ENCODE measurements at regions not wholly inside any gene's neighbourhood (a gene's known extent, or its start where the extent isn't known, plus 50 kb on each side); places are given as distances from the start of the nearest gene placed in this dataset.

DNA sequence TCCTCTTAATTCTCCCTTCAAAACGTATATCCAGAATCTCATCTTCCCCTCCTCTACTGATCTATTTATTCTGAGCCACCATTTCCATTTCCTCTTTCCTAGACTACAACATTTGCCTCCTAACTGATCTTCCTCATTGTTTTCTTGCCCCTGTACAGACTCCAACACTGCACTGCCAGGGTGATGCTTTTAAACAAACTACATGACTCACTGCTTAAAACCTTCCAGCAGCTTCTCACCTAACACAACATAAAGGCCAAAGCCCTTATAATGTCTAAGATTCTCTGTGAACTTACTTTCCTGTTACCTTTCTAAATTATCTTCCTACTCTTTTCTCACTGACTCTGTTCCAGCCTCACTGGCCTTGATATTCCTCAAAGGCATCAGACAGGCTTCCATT is 161.0 kb upstream of the HS3ST1 start:
- CTCF ChIA-PET, result no interaction called here
- Mint-ChIP-seq H3K36me3 (peaks cover 60% of the 10 kb centered on the region), H3K4me3 (no peak overlapping the region), H3K4me1 (peaks cover 12% of the 10 kb centered on the region), H3K27ac (no peak overlapping the region), H3K27me3 (ENCODE audit: low read depth) (peaks cover 2% of the 10 kb centered on the region; the same call in 1 of the 2 replicates), H3K9me3 (peaks cover 79% of the 10 kb centered on the region)
- DNase-seq (ENCODE audit: low spot score) (no peak), ATAC-seq (no peak)
- no peak for TF ChIP-seq ZNF416 (CRISPR knock-in tag; IDR thresholded peaks at IDR 0.05)
- TF ChIP-seq NFE2L1 (CRISPR knock-in tag; IDR thresholded peaks at IDR 0.05), result no peak
- POLR2A ChIA-PET, result no interaction called here

DNA sequence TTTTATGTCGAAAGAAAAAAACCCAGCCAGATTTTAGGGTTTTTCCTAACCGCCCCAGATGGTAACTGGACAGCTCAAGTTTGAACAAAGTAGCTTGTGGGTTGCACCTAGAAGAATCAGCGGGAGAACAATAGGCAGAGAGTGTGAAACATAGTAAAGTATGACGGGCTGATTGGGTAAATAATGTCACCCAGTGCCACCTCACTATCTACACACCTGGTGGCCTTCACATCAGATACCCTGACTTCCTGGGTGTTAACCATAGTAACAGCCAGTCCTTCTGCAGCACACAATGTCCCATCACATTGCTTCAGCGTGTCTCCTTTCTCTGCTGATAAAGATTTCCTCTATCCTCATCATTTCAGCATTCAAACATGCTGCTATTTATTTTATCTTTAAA is 159.1 kb upstream of the HS3ST1 start:
- Mint-ChIP-seq H3K9me3 (peaks cover 88% of the 10 kb centered on the region), H3K4me1 (peaks cover 3% of the 10 kb centered on the region), H3K36me3 (peaks cover 65% of the 10 kb centered on the region), H3K27ac (no peak overlapping the region), H3K4me3 (no peak overlapping the region), H3K27me3 (ENCODE audit: low read depth) (peaks cover 2% of the 10 kb centered on the region)
- DNase-seq (ENCODE audit: low spot score) (no peak), ATAC-seq (no peak)
- ChIA-PET CTCF (no interaction called here), POLR2A (no interaction called here)
- TF ChIP-seq JUN (CRISPR knock-in tag; IDR thresholded peaks at IDR 0.05), result no peak
- TF ChIP-seq, protein P1, sequence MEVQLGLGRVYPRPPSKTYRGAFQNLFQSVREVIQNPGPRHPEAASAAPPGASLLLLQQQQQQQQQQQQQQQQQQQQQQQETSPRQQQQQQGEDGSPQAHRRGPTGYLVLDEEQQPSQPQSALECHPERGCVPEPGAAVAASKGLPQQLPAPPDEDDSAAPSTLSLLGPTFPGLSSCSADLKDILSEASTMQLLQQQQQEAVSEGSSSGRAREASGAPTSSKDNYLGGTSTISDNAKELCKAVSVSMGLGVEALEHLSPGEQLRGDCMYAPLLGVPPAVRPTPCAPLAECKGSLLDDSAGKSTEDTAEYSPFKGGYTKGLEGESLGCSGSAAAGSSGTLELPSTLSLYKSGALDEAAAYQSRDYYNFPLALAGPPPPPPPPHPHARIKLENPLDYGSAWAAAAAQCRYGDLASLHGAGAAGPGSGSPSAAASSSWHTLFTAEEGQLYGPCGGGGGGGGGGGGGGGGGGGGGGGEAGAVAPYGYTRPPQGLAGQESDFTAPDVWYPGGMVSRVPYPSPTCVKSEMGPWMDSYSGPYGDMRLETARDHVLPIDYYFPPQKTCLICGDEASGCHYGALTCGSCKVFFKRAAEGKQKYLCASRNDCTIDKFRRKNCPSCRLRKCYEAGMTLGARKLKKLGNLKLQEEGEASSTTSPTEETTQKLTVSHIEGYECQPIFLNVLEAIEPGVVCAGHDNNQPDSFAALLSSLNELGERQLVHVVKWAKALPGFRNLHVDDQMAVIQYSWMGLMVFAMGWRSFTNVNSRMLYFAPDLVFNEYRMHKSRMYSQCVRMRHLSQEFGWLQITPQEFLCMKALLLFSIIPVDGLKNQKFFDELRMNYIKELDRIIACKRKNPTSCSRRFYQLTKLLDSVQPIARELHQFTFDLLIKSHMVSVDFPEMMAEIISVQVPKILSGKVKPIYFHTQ (CRISPR knock-in tag; IDR thresholded peaks at IDR 0.05), result no peak
- TF ChIP-seq JAZF1 (CRISPR knock-in tag; IDR thresholded peaks at IDR 0.05), result no peak
- no peak for TF ChIP-seq GTF2I (CRISPR knock-in tag; conservative IDR thresholded peaks at IDR 0.05)
- TF ChIP-seq, protein P2, sequence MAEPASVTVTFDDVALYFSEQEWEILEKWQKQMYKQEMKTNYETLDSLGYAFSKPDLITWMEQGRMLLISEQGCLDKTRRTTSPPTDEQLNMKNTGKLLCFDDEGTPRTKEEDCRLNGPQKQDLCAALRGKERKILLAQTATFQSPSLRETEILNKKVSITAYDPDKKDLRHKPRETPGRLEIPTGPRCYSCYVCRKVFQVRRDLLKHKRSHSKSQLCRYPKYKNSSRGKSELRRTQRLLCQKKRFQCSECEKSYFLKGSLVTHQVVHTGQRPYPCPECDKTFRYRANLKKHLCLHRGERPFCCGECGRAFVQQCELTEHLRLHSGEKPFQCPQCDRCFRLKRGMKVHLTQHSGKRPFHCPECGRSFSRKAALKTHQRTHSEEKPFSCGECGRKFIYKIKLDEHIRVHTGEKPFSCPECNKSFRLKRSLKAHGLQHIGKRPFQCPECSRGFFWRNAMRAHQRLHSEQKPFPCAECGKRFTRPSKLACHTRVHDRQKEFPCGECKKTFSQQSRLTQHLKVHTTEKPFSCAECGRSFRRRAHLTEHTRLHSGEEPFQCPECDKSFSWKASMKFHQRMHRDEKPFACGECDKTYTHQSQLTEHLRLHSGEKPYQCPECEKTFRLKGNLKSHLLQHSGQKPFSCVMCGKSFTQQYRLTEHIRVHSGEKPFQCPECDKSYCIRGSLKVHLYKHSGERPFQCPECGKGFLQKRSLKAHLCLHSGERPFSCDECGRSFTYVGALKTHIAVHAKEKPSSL (CRISPR knock-in tag; conservative IDR thresholded peaks at IDR 0.05), result no peak
- TF ChIP-seq, protein P3, sequence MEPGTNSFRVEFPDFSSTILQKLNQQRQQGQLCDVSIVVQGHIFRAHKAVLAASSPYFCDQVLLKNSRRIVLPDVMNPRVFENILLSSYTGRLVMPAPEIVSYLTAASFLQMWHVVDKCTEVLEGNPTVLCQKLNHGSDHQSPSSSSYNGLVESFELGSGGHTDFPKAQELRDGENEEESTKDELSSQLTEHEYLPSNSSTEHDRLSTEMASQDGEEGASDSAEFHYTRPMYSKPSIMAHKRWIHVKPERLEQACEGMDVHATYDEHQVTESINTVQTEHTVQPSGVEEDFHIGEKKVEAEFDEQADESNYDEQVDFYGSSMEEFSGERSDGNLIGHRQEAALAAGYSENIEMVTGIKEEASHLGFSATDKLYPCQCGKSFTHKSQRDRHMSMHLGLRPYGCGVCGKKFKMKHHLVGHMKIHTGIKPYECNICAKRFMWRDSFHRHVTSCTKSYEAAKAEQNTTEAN (CRISPR knock-in tag; IDR thresholded peaks at IDR 0.05), result no peak
- TF ChIP-seq, protein P4, sequence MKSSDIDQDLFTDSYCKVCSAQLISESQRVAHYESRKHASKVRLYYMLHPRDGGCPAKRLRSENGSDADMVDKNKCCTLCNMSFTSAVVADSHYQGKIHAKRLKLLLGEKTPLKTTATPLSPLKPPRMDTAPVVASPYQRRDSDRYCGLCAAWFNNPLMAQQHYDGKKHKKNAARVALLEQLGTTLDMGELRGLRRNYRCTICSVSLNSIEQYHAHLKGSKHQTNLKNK (CRISPR knock-in tag; IDR thresholded peaks at IDR 0.05), result no peak
- no peak for TF ChIP-seq ZNF138 (CRISPR knock-in tag; conservative IDR thresholded peaks at IDR 0.05)
- TF ChIP-seq, protein P5, sequence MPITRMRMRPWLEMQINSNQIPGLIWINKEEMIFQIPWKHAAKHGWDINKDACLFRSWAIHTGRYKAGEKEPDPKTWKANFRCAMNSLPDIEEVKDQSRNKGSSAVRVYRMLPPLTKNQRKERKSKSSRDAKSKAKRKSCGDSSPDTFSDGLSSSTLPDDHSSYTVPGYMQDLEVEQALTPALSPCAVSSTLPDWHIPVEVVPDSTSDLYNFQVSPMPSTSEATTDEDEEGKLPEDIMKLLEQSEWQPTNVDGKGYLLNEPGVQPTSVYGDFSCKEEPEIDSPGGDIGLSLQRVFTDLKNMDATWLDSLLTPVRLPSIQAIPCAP (CRISPR knock-in tag; IDR thresholded peaks at IDR 0.05), result no peak
- TF ChIP-seq, protein P6, sequence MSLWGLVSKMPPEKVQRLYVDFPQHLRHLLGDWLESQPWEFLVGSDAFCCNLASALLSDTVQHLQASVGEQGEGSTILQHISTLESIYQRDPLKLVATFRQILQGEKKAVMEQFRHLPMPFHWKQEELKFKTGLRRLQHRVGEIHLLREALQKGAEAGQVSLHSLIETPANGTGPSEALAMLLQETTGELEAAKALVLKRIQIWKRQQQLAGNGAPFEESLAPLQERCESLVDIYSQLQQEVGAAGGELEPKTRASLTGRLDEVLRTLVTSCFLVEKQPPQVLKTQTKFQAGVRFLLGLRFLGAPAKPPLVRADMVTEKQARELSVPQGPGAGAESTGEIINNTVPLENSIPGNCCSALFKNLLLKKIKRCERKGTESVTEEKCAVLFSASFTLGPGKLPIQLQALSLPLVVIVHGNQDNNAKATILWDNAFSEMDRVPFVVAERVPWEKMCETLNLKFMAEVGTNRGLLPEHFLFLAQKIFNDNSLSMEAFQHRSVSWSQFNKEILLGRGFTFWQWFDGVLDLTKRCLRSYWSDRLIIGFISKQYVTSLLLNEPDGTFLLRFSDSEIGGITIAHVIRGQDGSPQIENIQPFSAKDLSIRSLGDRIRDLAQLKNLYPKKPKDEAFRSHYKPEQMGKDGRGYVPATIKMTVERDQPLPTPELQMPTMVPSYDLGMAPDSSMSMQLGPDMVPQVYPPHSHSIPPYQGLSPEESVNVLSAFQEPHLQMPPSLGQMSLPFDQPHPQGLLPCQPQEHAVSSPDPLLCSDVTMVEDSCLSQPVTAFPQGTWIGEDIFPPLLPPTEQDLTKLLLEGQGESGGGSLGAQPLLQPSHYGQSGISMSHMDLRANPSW (CRISPR knock-in tag; conservative IDR thresholded peaks at IDR 0.05; ENCODE audit: low read depth), result no peak
- TF ChIP-seq, protein P7, sequence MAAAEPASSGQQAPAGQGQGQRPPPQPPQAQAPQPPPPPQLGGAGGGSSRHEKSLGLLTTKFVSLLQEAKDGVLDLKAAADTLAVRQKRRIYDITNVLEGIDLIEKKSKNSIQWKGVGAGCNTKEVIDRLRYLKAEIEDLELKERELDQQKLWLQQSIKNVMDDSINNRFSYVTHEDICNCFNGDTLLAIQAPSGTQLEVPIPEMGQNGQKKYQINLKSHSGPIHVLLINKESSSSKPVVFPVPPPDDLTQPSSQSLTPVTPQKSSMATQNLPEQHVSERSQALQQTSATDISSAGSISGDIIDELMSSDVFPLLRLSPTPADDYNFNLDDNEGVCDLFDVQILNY (CRISPR knock-in tag; IDR thresholded peaks at IDR 0.05), result no peak
- no peak for TF ChIP-seq FOXP1 (CRISPR knock-in tag; IDR thresholded peaks at IDR 0.05; ENCODE audit: borderline replicate concordance)
